ENCODE measurements at regions not wholly inside any gene's neighbourhood (a gene's known extent, or its start where the extent isn't known, plus 50 kb on each side); places are given as distances from the start of the nearest gene placed in this dataset.

GRCh38 chr3:146851665-146852064 is 246.5 kb upstream of the PLSCR5 start:
- no peak overlapping the region for H3K4me3 ChIP-seq
- no peaks in the 10 kb centered on the region for H3K27me3 ChIP-seq
- FAIRE-seq (peak; percentile 57), ATAC-seq (no peak), DNase-seq (no peak)
- H3K36me3 ChIP-seq, result no peaks in the 10 kb centered on the region
- intact Hi-C loops (cut with DNase I), result no loop called here
- TF ChIP-seq CTCF (IDR thresholded peaks at IDR 0.05), result no peak
- 70 to 82% methylated on average over 2 of the region's 2 CpGs for WGBS, 2 donors
- H3K27ac ChIP-seq, result no peak overlapping the region
- H3K4me1 ChIP-seq, result no peaks in the 10 kb centered on the region
- no peaks in the 10 kb centered on the region for H3K9me3 ChIP-seq

GRCh38 chr3:146845361-146845760 is 240.2 kb upstream of the PLSCR5 start:
- FAIRE-seq, result no peak

GRCh38 chr3:146843476-146843875 is 238.3 kb upstream of the PLSCR5 start:
- no peaks in the 10 kb centered on the region for H3K4me1 ChIP-seq
- DNase-seq (no peak), ATAC-seq (no peak), FAIRE-seq (no peak)
- no peaks in the 10 kb centered on the region for H3K36me3 ChIP-seq
- intact Hi-C loops (cut with DNase I), result no loop called here
- WGBS, 2 donors, result 74 to 90% methylated on average over 1 of the region's 1 CpG
- H3K9me3 ChIP-seq, result no peaks in the 10 kb centered on the region
- H3K4me3 ChIP-seq, result no peak overlapping the region
- no peaks in the 10 kb centered on the region for H3K27me3 ChIP-seq
- no peak for TF ChIP-seq CTCF (IDR thresholded peaks at IDR 0.05)
- no peak overlapping the region for H3K27ac ChIP-seq

More at GRCh38 chr3:146845361-146845760, 240.2 kb upstream of the PLSCR5 start:
- no peak overlapping the region for H3K27ac ChIP-seq
- DNase-seq, result no peak
- 85 to 91% methylated on average over 3 of the region's 3 CpGs for WGBS, 2 donors
- H3K4me3 ChIP-seq, result no peak overlapping the region
- H3K36me3 ChIP-seq, result no peaks in the 10 kb centered on the region
- TF ChIP-seq CTCF (IDR thresholded peaks at IDR 0.05), result no peak
- H3K4me1 ChIP-seq, result no peaks in the 10 kb centered on the region
- no peaks in the 10 kb centered on the region for H3K9me3 ChIP-seq
- intact Hi-C loops (cut with DNase I), result no loop called here
- ATAC-seq, result no peak
- H3K27me3 ChIP-seq, result no peaks in the 10 kb centered on the region

- no peak for ATAC-seq
- no peak for FAIRE-seq
- Histone ChIP-seq H3K4me3 (no peak overlapping the region), H3K4me1 (no peaks in the 10 kb centered on the region), H3K27me3 (no peaks in the 10 kb centered on the region), H3K27ac (no peak overlapping the region), H3K36me3 (no peaks in the 10 kb centered on the region), H3K9me3 (no peaks in the 10 kb centered on the region)
- DNase-seq, result no peak
- intact Hi-C loops (cut with DNase I), result no loop called here
- TF ChIP-seq CTCF (IDR thresholded peaks at IDR 0.05), result no peak
- WGBS, 2 donors, result 74 to 81% methylated on average over 3 of the region's 3 CpGs
Observed at GRCh38 chr3:146839727-146840375, 234.7 kb upstream of the PLSCR5 start.

GRCh38 chr3:146838221-146838620 is 233.1 kb upstream of the PLSCR5 start:
- no peaks in the 10 kb centered on the region for H3K27me3 ChIP-seq
- DNase-seq (no peak), ATAC-seq (no peak), FAIRE-seq (no peak)
- no peaks in the 10 kb centered on the region for H3K4me1 ChIP-seq
- H3K9me3 ChIP-seq, result no peaks in the 10 kb centered on the region
- intact Hi-C loops (cut with DNase I), result no loop called here
- TF ChIP-seq CTCF (IDR thresholded peaks at IDR 0.05), result no peak
- no peaks in the 10 kb centered on the region for H3K36me3 ChIP-seq
- H3K27ac ChIP-seq, result no peak overlapping the region
- WGBS, 2 donors, result 93 to 98% methylated on average over 3 of the region's 3 CpGs
- H3K4me3 ChIP-seq, result no peak overlapping the region
